GM23338 (cell line): ENCODE measurements at regions not wholly inside any gene's neighbourhood (a gene's known extent, or its start where the extent isn't known, plus 50 kb on each side); places are given as distances from the start of the nearest gene placed in this dataset.
"Not testable (repeated sequence)": the region's sequence is repeated elsewhere in the genome, so short reads cannot be mapped to it uniquely, and the experiment has no call there.

Source experiments
- CTCF ChIP-seq, 2 experiments: fragments of 200-600 bp in 1 of 2; sonication (generic) in 1 of 2; conservative IDR thresholded peaks; 2 replicates each; pipeline versions ENCODE4 v1.5.1 to v1.6.1; 2016 to 2017; ENCODE audit warnings: antibody characterized with exemption in 2 of 2, low read depth in 2 of 2, mild to moderate bottlenecking in 2 of 2, moderate library complexity in 1 of 2
- EZH2 ChIP-seq: fragments of 200-600 bp; sonication (generic); IDR thresholded peaks from one replicate; pipeline ENCODE4 v1.8.0; 2017; ENCODE audit warnings: antibody characterized with exemption, mild to moderate bottlenecking, low read depth; ENCODE audit not compliant: unreplicated experiment
- POLR2AphosphoS5 ChIP-seq: IDR thresholded peaks from 2 replicates; pipeline ENCODE4 v1.6.1; 2016; ENCODE audit warnings: antibody characterized with exemption, low read depth

GRCh38 chr2:132353380-132353779 lies 63.2 kb upstream of the GPR39 start:
- peak; percentile 63 for TF ChIP-seq POLR2AphosphoS5
- TF ChIP-seq CTCF (conservative IDR thresholded peaks at IDR 0.05; ENCODE audit: low read depth in 2 of 2); EZH2: not testable (repeated sequence)
